CD4-positive, alpha-beta memory T cell (primary cell): ENCODE measurements at regions not wholly inside any gene's neighbourhood (a gene's known extent, or its start where the extent isn't known, plus 50 kb on each side); places are given as distances from the start of the nearest gene placed in this dataset.

ENCODE experiments used
- CTCF ChIA-PET: fragments of 350-600 bp; sonication (Branson Sonifier 250); formaldehyde crosslinking; loops from one replicate; lab custom pipeline; 2021; ENCODE audit warnings: inconsistent platforms; ENCODE audit not compliant: partially characterized antibody; lab: Charles Lee
- POLR2A ChIA-PET: fragments of 350-600 bp; sonication (Branson Sonifier 250); formaldehyde crosslinking; loops from one replicate; lab custom pipeline; 2021; ENCODE audit not compliant: partially characterized antibody; lab: Charles Lee
- DNase-seq, 5 donors: peaks; one replicate each; pipeline versions ENCODE4 v3.0.0 to v3.0.0-alpha.2; 2020 to 2022; ENCODE audit warnings: mixed read lengths in 1 of 5
- H3K27ac ChIP-seq: one replicate; pipeline ENCODE4 v1.7.0; 2013; ENCODE audit warnings: low read depth, low read length
- H3K27me3 ChIP-seq: 2 replicates; pipeline ENCODE4 v1.7.0; 2013; ENCODE audit warnings: mild to moderate bottlenecking, low read length, moderate library complexity; ENCODE audit not compliant: insufficient read depth
- H3K36me3 ChIP-seq: 2 replicates; pipeline ENCODE4 v1.7.0; 2013; ENCODE audit warnings: mild to moderate bottlenecking, low read length, moderate library complexity; ENCODE audit not compliant: insufficient read depth
- H3K4me1 ChIP-seq: 2 replicates; pipeline ENCODE4 v1.7.0; 2013; ENCODE audit warnings: mild to moderate bottlenecking, low read length, moderate library complexity; ENCODE audit not compliant: insufficient read depth
- H3K4me3 ChIP-seq, 2 donors: one replicate each; pipeline ENCODE4 v1.7.0; 2013; ENCODE audit warnings: low read length in 2 of 2, mild to moderate bottlenecking in 1 of 2
- H3K9me3 ChIP-seq, 2 donors: one replicate each; pipeline ENCODE4 v1.7.0; 2013; ENCODE audit warnings: low read length in 2 of 2, control low read depth in 1 of 2; ENCODE audit not compliant: control insufficient read depth in 1 of 2
- H3K27ac Mint-ChIP-seq, 7 donors: one replicate each; pipeline ENCODE4 v1.8.0; 2020 to 2021; ENCODE audit warnings: mixed read lengths in 7 of 7, mild to moderate bottlenecking in 6 of 7, inconsistent platforms in 3 of 7, moderate library complexity in 3 of 7
- H3K27me3 Mint-ChIP-seq, 2 donors: one replicate each; pipeline ENCODE4 v1.8.0; 2020 to 2021; ENCODE audit warnings: mixed read lengths in 2 of 2
- H3K36me3 Mint-ChIP-seq, 2 donors: one replicate each; pipeline ENCODE4 v1.8.0; 2020 to 2021; ENCODE audit warnings: mixed read lengths in 2 of 2, inconsistent platforms in 1 of 2, mild to moderate bottlenecking in 1 of 2
- H3K4me1 Mint-ChIP-seq, 4 donors: one replicate each; pipeline ENCODE4 v1.8.0; 2020 to 2021; ENCODE audit warnings: mixed read lengths in 4 of 4, mild to moderate bottlenecking in 1 of 4
- H3K4me3 Mint-ChIP-seq, 8 donors: one replicate each; pipeline ENCODE4 v1.8.0; 2020 to 2021; ENCODE audit warnings: mixed read lengths in 8 of 8, mild to moderate bottlenecking in 7 of 8, moderate library complexity in 6 of 8, inconsistent platforms in 3 of 8
- H3K9me3 Mint-ChIP-seq, 8 donors: one replicate each; pipeline ENCODE4 v1.8.0; 2020 to 2021; ENCODE audit warnings: mixed read lengths in 8 of 8, mild to moderate bottlenecking in 5 of 8, inconsistent platforms in 3 of 8, moderate library complexity in 1 of 8
- intact Hi-C: fragments of 100-400 bp; cut with micrococcal nuclease; formaldehyde crosslinking; loops from one replicate; pipeline ENCODE4 v1.15.1; 2023

DNA sequence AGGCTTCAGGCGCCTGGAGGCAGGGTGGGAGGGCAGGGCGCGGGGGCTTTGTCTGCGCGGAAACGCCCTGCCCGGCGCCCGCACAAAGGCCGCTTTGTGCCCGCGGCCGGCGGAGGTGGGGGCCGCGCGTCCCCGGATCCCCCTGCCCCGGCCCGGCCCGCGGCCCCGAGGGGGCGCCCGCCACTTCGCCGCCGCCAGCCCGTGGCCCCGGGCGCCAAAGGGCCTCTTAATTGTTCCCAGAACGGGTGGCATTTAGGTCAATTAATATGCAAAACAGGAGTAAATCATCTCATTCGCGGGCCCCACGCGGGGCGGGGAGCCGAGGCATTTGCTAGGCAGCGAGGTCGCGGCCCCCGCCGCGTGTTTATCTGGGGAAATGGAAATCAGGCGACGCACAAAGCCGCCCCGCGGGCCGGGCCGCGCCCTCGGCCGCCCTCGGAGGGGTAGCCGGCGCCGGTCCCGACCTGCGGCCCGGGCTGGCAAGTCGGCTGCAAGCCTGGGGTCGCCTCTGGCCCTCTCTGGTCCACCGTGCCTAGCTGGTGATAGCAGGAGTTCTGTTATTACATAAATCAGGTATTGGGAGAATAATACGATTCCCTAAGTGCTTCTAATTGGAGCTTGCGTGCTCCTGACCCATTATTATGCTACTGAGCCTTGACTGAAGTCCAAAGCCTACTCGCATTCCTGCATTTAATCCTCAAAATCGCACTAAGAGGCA, 148.2 kb upstream of the GLI2 start:
- no peak for DNase-seq
- H3K27me3 ChIP-seq, result peaks cover 4% of the 10 kb centered on the region
- no peaks in the 10 kb centered on the region for H3K4me1 ChIP-seq
- ChIA-PET POLR2A (no interaction called here), CTCF (no interaction called here)
- no peak overlapping the region for H3K4me3 ChIP-seq
- Mint-ChIP-seq H3K27ac (no peak overlapping the region), H3K9me3 (peaks cover 0 to 9% (median 2%) of the 10 kb centered on the region in 8 donors), H3K4me1 (peaks cover 1 to 7% (median 5%) of the 10 kb centered on the region in 4 donors), H3K27me3 (peaks cover 36 to 39% of the 10 kb centered on the region in 2 donors), H3K36me3 (no peaks in the 10 kb centered on the region), H3K4me3 (no peak overlapping the region)
- H3K27ac ChIP-seq, result no peak overlapping the region
- H3K9me3 ChIP-seq, result no peaks in the 10 kb centered on the region
- intact Hi-C loops, result no loop called here
- H3K36me3 ChIP-seq, result no peaks in the 10 kb centered on the region

DNA sequence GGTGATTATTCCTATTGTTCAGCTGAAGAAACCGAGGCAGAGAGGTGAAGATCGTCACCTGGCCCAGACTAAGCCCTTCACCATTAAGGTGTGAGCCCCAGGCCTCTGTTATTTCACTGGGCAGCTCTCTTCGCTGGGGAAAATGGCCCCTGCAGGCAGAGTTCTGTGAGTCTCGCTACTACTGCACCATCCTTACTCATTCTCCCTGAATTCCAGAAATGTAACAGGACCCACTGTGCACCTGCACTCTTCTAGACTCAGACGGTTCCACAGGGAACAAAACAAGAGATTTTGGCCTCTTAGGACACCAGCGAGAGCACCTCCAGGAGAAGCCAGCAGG, 147.7 kb upstream of the GLI2 start:
- peak overlapping the region in 1 of 8 donors; percentile 16 for H3K4me3 Mint-ChIP-seq

GRCh38 chr2:120589771-120590608, 145.7 kb upstream of the GLI2 start:
- Mint-ChIP-seq H3K9me3 (peaks cover 0 to 4% (median 2%) of the 10 kb centered on the region in 8 donors), H3K4me3 (no peak overlapping the region), H3K36me3 (no peaks in the 10 kb centered on the region), H3K27me3 (peaks cover 33 to 35% of the 10 kb centered on the region in 2 donors), H3K27ac (no peak overlapping the region), H3K4me1 (peaks cover 1 to 7% (median 5%) of the 10 kb centered on the region in 4 donors)
- DNase-seq, result no peak
- no peaks in the 10 kb centered on the region for H3K4me1 ChIP-seq
- peaks cover 4% of the 10 kb centered on the region for H3K27me3 ChIP-seq
- no peaks in the 10 kb centered on the region for H3K9me3 ChIP-seq
- intact Hi-C loops, result no loop called here
- no peaks in the 10 kb centered on the region for H3K36me3 ChIP-seq
- no peak overlapping the region for H3K4me3 ChIP-seq
- ChIA-PET POLR2A (no interaction called here), CTCF (no interaction called here)
- H3K27ac ChIP-seq, result no peak overlapping the region

More for the DNA sequence above, 147.7 kb upstream of the GLI2 start:
- H3K36me3 Mint-ChIP-seq, result no peaks in the 10 kb centered on the region
- intact Hi-C loops, result no loop called here
- no peak overlapping the region for H3K4me3 ChIP-seq
- peaks cover 1 to 7% (median 5%) of the 10 kb centered on the region in 4 donors for H3K4me1 Mint-ChIP-seq
- POLR2A ChIA-PET, result no interaction called here
- H3K4me1 ChIP-seq, result no peaks in the 10 kb centered on the region
- no peaks in the 10 kb centered on the region for H3K9me3 ChIP-seq
- CTCF ChIA-PET, result no interaction called here
- H3K27me3 Mint-ChIP-seq, result peaks cover 35 to 37% of the 10 kb centered on the region in 2 donors
- H3K27me3 ChIP-seq, result peaks cover 4% of the 10 kb centered on the region
- no peaks in the 10 kb centered on the region for H3K36me3 ChIP-seq
- no peak for DNase-seq
- no peak overlapping the region for H3K27ac ChIP-seq
- no peak overlapping the region for H3K27ac Mint-ChIP-seq
- peaks cover 0 to 9% (median 2%) of the 10 kb centered on the region in 8 donors for H3K9me3 Mint-ChIP-seq

GRCh38 chr2:120590841-120591240, 144.8 kb upstream of the GLI2 start:
- Histone ChIP-seq H3K4me1 (no peaks in the 10 kb centered on the region), H3K4me3 (no peak overlapping the region), H3K27me3 (peaks cover 4% of the 10 kb centered on the region), H3K9me3 (no peaks in the 10 kb centered on the region), H3K27ac (no peak overlapping the region), H3K36me3 (no peaks in the 10 kb centered on the region)
- H3K4me1 Mint-ChIP-seq, result peaks cover 1 to 7% (median 5%) of the 10 kb centered on the region in 4 donors
- no peak for DNase-seq
- intact Hi-C loops, result no loop called here
- CTCF ChIA-PET, result no interaction called here
- peaks cover 25 to 27% of the 10 kb centered on the region in 2 donors for H3K27me3 Mint-ChIP-seq
- H3K9me3 Mint-ChIP-seq, result peaks cover 0 to 4% (median 0%) of the 10 kb centered on the region in 8 donors
- no peaks in the 10 kb centered on the region for H3K36me3 Mint-ChIP-seq
- H3K27ac Mint-ChIP-seq, result no peak overlapping the region
- POLR2A ChIA-PET, result no interaction called here
- H3K4me3 Mint-ChIP-seq, result no peak overlapping the region

DNA sequence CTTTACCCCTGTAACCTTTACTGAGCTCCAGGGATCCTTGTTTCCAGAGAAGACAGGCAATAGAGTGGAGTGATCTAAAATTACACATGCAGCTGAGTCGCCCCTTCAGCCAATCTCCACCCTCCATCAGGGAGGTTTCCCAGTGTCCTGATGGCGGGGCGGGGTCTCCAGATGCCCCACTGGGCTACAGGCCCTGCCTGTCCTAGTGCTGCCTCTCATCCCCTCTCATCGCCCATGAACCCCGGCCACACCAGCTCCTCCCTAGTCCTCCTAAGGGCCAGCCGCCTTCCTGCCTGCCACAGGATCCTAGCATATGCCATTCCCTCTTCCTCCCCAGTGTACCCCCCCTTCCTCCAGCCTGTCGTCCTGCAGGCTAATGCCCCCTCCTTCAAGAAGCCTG, 144.1 kb upstream of the GLI2 start:
- H3K27me3 Mint-ChIP-seq, result peaks cover 19 to 22% of the 10 kb centered on the region in 2 donors
- H3K4me3 ChIP-seq, result no peak overlapping the region
- no peak overlapping the region for H3K27ac Mint-ChIP-seq
- no peaks in the 10 kb centered on the region for H3K36me3 ChIP-seq
- H3K36me3 Mint-ChIP-seq, result no peaks in the 10 kb centered on the region
- H3K9me3 Mint-ChIP-seq, result peaks cover 0 to 4% (median 0%) of the 10 kb centered on the region in 8 donors
- no peaks in the 10 kb centered on the region for H3K4me1 ChIP-seq
- no peak for DNase-seq
- H3K4me3 Mint-ChIP-seq, result no peak overlapping the region
- CTCF ChIA-PET, result no interaction called here
- H3K27me3 ChIP-seq, result peaks cover 4% of the 10 kb centered on the region
- H3K4me1 Mint-ChIP-seq, result peaks cover 1 to 4% (median 3%) of the 10 kb centered on the region in 4 donors
- POLR2A ChIA-PET, result no interaction called here
- no peak overlapping the region for H3K27ac ChIP-seq
- no peaks in the 10 kb centered on the region for H3K9me3 ChIP-seq
- intact Hi-C loops, result no loop called here

DNA sequence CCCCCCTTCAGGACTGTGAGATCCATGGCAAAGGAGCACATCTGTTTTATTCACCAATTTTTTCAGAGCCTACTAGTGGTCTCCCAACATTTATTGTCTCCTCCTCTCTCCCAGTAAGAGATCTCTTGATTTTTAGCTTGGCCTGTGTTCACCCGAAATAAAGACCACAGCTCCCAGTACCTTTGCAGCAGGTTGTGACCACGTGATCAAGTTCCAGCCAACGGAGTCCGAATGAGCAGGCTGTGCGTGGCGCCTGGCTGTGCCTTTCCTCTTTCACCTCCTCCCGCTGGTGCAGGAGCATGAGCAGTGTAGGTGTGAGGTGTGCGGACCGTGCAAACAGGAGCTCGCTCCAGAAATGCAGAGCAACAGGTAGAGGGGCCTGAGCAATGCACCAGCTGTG, 143.6 kb upstream of the GLI2 start:
- H3K4me3 Mint-ChIP-seq, result no peak overlapping the region
- Histone ChIP-seq H3K36me3 (no peaks in the 10 kb centered on the region), H3K27ac (no peak overlapping the region), H3K9me3 (no peaks in the 10 kb centered on the region), H3K4me3 (no peak overlapping the region), H3K4me1 (no peaks in the 10 kb centered on the region), H3K27me3 (peaks cover 4% of the 10 kb centered on the region)
- peaks cover 0 to 4% (median 0%) of the 10 kb centered on the region in 8 donors for H3K9me3 Mint-ChIP-seq
- DNase-seq, result no peak
- ChIA-PET CTCF (no interaction called here), POLR2A (no interaction called here)
- H3K4me1 Mint-ChIP-seq, result peaks cover 0 to 4% (median 1%) of the 10 kb centered on the region in 4 donors
- intact Hi-C loops, result no loop called here
- H3K27me3 Mint-ChIP-seq, result peaks cover 17 to 21% of the 10 kb centered on the region in 2 donors
- H3K27ac Mint-ChIP-seq, result no peak overlapping the region
- H3K36me3 Mint-ChIP-seq, result no peaks in the 10 kb centered on the region

- ChIA-PET POLR2A (no interaction called here), CTCF (no interaction called here)
- peaks cover 9% of the 10 kb centered on the region in 2 donors for H3K27me3 Mint-ChIP-seq
- H3K27ac Mint-ChIP-seq, result no peak overlapping the region
- Histone ChIP-seq H3K27me3 (no peaks in the 10 kb centered on the region), H3K36me3 (no peaks in the 10 kb centered on the region), H3K9me3 (no peaks in the 10 kb centered on the region), H3K27ac (no peak overlapping the region), H3K4me1 (no peaks in the 10 kb centered on the region), H3K4me3 (no peak overlapping the region)
- H3K4me1 Mint-ChIP-seq, result peaks cover 0 to 2% (median under 1%) of the 10 kb centered on the region in 4 donors
- intact Hi-C loops, result no loop called here
- H3K9me3 Mint-ChIP-seq, result peaks cover 0 to 3% (median 0%) of the 10 kb centered on the region in 8 donors
- no peak overlapping the region for H3K4me3 Mint-ChIP-seq
- H3K36me3 Mint-ChIP-seq, result no peaks in the 10 kb centered on the region
- no peak for DNase-seq
These were observed 141.6 kb upstream of the GLI2 start for GRCh38 chr2:120593921-120594686.
